Amniotic stem cell (primary cell): ENCODE measurements at regions not wholly inside any gene's neighbourhood (a gene's known extent, or its start where the extent isn't known, plus 50 kb on each side); places are given as distances from the start of the nearest gene placed in this dataset.

Source experiments
- DNase-seq: peaks from one replicate; lab custom pipeline; 2025; lab: John Stamatoyannopoulos, UW

DNA sequence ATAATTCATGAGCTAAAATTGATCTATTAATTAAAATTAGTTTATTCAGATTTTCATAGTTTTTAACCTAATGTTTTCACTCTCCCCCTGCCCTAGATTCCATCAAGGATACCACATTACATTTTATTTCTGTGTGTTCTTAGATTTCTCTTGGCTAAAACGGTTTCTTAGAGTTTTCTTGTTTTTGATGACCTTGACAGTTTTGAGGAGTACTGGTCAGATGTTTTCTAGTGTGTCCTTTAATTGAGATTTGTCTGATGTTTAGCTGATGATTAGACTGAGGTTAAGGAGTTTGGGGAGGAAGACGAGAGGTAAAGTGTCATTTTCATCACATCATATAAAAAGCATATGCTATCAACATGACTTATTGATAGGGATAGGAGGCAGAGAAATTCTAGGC, 475.9 kb downstream of the SQOR start:
- DNase-seq = no peak

DNA sequence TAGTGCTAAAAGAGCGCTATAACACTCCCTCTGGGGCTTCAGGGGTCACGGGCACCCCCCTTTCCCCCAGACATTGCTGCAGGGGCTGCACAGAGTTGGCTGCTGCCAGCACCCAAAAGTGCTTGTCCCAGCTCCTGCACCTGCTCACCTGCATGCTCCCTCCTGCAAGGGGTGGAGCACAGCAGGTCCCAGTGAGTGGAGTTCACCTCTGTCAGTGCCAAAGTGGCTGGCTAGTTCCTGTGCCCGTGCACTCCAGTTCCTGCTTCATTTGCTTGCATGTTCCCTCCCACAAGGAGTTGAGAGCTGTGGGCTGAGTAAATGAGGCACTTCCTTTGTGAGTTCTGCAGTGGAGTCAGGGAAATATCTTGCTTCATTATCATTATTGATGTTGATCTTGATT, 476.9 kb downstream of the SQOR start:
- DNase-seq = no peak

GRCh38 chr15:46117071-46117470, 482.2 kb downstream of the SQOR start:
- no peak for DNase-seq

GRCh38 chr15:46120713-46121112, 485.9 kb downstream of the SQOR start:
- DNase-seq = no peak

DNA sequence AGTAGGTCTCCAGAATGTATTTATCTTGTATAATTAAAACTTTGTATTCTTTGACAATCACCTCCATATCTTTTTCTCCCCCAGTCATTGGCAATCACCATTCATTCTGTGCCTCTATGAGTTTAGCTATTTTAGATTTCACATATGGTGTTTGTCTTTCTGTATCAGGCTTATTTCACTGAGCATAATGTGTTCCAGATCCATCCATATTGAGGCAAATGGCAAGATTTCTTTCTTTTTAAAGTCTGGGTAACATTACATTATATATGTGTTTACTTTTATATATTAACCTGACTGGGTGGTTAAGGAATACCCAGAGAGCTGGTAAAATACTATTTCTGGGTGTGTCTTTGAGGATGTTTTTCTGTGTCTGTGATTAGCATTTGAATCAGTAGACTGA, 486.6 kb downstream of the SQOR start:
- no peak for DNase-seq

DNA sequence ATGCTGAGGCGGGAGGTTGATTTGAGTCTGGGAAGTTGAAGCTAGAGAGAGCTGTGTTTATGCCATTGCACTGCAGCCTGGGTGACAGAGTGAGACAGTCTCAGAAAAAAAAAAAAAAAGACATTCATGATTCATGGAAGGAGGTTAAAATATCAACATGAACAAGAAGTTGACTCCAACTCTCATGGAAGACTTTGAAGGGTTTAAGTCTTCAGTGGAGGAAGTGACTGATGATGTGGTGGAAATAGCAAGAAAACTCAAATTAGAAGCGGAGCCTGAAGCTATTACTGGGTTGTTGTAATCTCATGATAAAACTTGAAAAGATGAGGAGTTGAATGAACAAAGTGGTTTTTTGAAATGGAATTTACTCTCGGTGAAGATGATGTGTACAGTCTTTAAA, 491.8 kb downstream of the SQOR start:
- DNase-seq = peak; percentile 2

- DNase-seq = no peak
Measured at GRCh38 chr15:46127361-46127874, 492.6 kb downstream of the SQOR start.

- DNase-seq = no peak
Measured at GRCh38 chr15:46129145-46129544, 494.3 kb downstream of the SQOR start.

GRCh38 chr15:46131876-46132275, 497.0 kb downstream of the SQOR start:
- no peak for DNase-seq

DNA sequence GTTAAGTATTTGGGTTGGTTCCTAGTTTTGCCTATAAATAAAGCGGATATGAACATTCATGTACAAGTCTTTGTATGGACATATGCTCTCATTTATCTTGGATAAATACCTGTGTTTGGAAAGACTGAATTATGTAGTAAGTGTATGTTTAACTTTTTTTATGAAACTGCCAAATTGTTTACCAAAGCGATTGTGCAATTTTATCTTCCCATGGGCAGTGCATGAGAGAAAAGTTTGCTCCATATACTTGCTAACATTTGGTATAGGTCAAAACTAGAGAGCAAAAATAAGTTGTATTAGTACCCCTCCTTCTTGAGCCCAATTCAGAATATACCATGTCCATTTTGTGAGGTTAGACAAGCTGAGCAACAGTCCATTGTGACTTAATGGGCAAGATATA, 502.6 kb downstream of the SQOR start:
- DNase-seq = no peak

DNA sequence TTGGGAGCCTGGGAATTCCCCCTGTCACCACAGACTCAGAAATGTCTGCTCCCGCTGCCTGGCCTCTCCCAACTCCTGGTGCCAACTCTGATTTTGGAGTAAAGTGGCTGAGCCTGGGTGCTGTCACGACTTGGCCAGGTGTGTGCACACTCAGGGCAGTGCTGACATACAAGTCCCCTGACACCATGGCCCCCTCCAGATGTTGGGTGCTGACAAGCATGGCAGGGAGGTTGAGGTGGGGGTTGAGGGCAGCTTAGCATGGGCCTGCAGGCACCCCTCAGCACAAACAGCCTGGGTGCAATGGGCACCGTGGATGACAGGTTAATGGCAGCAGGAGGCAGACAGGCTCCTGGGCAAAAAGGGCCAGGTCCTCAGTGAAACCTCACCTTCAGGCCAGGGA, 511.2 kb downstream of the SQOR start:
- no peak for DNase-seq

DNA sequence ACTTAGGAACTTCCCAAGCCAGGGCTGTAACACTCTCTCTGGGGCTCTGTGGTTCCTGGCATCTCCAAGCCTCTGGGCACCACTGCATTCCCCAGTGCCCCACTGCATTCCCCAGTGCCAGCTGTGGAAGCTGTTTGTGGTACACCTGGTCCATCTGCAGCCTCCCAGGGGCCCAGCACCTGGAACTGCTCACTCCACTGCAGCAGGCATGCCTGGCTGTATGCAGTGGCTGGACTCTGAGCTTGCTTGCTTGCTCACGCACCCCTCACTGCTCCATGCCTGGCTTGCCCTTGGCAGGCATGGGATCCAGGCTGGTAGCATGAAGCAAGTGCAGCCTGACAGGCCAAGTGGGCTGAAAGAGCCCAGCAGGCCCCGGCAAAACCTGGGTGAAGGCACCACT, 512.1 kb downstream of the SQOR start:
- no peak for DNase-seq

- no peak for DNase-seq
Measured at GRCh38 chr15:46151786-46152185, 517.0 kb downstream of the SQOR start.

- DNase-seq = no peak
Measured at GRCh38 chr15:46166750-46167149, 531.9 kb downstream of the SQOR start.

- no peak for DNase-seq
Measured at GRCh38 chr15:46170326-46170725, 535.5 kb downstream of the SQOR start.

GRCh38 chr15:46174122-46174521, 539.3 kb downstream of the SQOR start:
- no peak for DNase-seq

DNA sequence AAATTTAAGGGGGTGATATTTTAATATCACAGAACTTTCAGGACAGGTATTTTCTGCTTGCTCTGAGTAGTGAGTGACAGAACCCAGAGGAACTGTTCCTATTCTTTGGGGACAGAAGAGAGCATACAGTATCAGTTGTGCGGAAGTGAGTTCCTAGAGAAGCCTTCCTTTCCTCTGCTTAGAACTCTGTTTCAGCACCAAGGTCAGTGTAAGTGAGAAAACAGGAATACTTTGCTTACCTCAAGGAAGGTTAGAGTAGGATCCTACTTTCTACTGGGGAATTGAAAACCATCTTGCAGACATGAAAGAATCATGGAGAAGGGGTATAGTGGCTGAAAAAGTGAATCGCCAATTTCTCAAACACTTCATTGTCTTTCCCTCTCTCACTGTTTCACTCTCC, 542.4 kb downstream of the SQOR start:
- no peak for DNase-seq

DNA sequence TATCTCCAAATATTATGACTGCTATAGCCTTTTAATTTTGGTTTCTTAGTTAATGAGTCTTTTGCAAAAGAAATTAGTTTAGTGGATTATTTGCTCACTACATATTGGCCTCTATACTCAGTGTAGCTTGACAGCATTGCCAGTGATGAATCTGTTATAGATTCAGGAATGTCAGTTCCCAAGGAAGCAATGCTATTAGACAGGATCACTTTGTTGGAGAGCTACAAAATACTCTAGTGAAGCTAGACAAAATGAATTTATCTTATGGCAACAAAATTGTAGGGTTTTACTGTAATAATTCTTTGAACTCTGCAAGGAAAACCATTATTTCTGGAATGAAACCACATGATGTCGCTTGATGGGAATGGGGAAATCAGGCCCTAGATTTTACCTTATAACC, 543.3 kb downstream of the SQOR start:
- DNase-seq = no peak

DNA sequence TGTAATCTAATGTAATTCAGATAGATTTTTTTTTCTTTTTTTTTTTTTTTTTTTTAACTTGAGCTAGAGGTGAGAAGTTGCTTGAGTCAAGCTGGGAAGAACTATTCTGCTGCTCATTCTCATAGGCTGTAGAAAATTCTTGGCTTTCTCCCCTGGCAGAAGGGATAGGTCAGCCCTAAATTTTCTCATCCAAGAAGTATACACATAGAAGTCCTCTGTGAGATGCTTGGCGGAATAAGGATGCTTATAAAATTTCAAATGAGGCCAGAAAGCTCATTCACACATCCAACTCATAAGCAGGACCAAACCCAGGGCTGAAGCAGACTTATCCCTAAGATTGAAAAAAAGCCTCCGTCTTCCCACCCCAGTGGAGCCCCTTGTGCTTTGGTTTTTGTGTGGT, 572.5 kb downstream of the SQOR start:
- no peak for DNase-seq

DNA sequence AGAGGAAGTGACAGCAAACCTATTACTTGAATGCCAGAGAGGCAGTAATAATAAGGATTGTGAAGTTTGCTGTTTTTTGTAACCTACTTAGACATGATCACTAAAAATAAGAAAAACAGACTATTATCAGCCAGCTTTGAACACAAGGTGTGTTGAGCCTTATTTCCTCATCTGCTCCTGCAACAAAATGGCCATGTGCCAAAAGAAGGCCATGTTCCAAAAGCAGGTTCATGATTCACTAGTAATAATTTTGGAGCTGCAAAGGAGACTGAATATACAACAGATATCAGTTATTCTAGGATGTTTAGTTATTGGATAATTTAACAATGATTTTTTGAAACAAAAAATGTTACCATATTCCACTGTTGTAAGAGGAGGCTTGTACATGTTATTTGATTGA, 578.7 kb downstream of the SQOR start:
- DNase-seq = no peak

GRCh38 chr15:46222826-46223225, 588.0 kb downstream of the SQOR start:
- DNase-seq = no peak

GRCh38 chr15:46229263-46229662, 594.4 kb downstream of the SQOR start:
- no peak for DNase-seq

DNA sequence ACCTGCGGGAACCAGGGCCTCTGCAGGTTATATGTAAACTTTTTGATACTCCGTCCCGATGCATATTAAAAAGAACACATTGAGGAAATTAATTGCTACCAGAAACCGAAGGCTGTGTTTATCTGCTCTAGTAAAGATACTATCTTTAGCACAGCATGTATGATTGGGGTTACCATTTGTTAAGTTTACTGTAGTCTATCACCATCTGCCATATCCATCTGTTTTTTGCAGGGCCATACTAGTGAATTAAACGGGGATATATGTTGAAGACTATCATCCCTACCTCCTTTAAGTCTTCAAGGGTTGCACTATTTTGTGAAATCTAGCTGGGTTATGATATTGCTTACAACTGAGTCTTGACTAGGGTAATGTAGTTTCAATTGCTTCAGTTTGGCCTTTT, 597.0 kb downstream of the SQOR start:
- no peak for DNase-seq

- DNase-seq = no peak
Measured at GRCh38 chr15:46232471-46232870, 597.6 kb downstream of the SQOR start.

GRCh38 chr15:46242935-46243334, 608.1 kb downstream of the SQOR start:
- no peak for DNase-seq
